NCI-H345 treated with DMSO at 0.1 percent for 48 hours (cell line): ENCODE measurements at regions not wholly inside any gene's neighbourhood (a gene's known extent, or its start where the extent isn't known, plus 50 kb on each side); places are given as distances from the start of the nearest gene placed in this dataset.

ENCODE experiments used
- DNase-seq: peaks from one replicate; lab custom pipeline; 2025; ENCODE audit not compliant: unreplicated experiment; lab: John Stamatoyannopoulos, UW

DNA sequence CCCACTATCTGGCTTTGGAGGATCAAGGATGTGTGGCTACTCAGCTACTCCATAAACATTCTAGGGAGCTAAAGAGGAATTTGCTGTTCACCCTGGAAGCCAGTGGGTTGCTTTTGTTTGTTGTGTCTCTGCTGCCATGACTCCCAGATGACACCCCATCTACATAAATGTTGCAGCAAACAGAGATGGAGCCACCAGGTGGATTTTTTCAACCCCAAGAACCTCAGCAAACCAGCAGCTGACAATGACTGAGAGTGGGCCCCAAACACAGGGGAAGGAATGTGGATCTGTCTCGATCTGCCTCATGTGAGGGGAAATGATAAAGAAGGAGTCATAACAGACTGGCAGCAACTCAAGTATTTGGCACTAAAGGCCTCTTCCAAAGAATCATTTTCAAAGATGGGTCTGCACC lies 132.7 kb upstream of the TNC start:
- no peak for DNase-seq

DNA sequence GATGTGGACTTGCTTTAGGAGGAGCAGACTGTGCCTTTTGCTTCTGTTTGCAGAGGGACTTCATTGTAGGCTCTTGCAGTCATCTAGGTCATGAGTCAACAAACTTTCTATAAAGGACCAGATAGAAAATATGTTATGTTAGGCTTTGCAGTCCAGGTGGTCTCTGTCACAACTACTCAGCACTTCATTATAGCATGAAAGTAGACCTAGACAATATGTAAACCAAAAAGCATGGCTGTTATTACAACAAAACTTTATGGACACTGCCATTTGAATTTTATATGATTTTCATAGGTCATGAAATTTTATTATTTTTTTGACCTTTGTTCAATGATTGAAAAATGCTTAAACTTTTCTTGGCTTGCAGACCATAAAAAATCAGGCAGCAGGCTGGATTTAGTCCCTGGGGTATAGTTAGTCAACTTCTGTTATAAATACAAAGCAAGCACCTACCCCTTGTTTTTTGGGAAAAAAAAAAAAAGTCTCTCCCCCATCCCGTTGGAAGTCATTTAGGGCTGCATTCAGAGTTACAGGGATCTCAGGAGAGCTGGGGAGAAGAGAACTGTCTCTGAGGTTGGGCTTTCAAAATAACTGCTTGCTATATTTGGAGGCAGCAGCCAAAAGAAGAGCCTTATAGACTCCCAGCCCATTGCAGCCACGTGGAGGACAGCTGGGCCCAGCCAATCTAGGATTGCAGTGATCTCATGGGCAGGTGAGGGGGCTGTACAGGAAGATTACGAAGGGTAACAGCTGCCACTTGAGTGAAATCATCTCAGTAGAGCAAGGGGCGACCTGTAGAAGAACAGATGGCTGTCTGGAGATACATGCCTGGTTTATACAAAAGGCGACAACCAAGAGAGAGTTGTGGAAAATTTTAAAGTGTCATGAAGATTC lies 136.6 kb upstream of the TNC start:
- DNase-seq, result peak; percentile 15

GRCh38 chr9:115261656-115262081 lies 143.7 kb upstream of the TNC start:
- no peak for DNase-seq

DNA sequence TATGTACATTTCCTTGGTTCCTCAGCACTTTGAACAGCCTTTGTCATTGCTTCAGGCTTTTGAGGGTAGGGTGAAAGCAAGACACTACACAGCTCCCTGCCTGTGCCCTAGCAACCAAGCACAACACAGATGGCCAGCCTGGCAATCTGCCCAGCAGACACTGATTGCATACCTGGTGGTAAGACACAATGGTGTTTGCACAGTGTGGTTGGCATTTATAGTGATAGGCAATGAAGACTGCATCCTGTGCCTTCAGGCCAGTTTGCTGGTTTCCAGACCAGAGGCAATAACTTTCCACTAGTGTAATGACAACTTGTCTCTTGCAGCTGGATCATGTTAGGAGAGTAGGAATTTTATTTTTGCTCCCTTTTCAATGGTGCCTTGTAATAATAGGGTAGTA lies 144.5 kb upstream of the TNC start:
- peak; percentile 95 for DNase-seq

DNA sequence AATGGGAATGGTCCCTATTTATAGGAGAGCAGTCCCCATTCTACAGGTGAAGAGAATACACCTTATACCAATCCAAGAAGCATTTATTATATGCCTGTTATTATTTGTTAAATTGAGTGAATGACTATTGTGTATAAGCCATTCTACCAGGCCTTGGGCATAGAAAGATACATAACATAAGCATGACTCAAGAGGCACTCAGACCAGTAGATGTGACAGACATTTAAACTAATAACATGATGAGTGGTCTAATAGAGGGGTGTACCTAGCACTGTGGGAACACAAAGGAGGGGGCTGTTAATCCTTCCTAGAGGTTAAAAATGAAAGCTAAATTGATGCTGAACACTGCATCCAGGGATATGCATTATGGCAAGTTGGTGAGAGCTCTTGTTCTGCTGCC lies 145.0 kb upstream of the TNC start:
- peak; percentile 65 for DNase-seq

DNA sequence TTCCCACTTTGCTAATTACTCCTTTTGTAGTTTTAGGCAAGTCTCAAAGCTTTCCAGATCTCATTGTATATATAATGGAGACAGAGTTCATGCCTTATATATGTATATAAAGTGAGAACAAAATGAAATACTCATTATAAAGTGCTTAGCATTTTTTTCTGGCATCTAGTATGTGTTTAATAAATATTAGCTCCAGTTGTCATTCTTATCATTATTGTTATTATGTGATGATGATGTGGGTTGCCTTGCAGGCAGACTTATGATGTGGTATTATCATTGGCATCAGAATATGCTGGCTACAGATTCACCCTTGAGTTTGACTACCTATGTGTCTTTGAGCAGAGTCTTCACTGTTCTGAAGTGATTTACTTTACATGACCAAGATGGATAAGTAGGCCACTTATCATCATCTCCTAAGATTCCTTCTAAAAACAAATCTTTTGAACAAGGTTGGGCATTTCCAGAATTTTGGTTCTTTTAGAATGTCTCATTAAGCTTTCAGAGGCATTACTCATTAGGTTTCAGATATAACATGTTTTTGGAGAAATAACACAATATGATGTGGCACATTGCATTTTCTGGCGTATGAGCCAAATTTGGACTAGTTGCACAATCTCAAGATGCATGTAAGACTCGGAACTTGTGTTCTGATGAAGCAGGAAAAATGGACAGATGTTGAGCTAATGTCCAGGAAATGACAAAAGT lies 145.6 kb upstream of the TNC start:
- DNase-seq, result no peak

GRCh38 chr9:115264313-115264712 lies 146.4 kb upstream of the TNC start:
- no peak for DNase-seq

DNA sequence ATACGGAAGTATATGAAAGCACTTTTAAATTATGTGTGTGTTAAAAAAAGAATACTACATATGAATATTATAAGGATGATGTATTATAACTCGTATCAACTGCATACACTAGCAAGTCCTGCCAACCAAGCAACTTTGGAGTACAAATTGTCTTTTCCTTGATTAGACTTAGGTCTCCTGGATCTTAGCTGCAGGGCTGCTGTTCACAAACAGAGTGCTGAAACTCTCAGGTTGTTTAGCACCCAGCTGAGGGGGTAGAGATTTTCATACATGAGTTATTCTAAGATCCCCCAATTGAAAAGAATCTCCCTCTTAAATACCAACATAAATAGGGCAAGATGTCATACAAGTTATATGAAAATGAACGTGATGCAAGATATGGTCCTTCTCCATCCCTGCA lies 149.8 kb upstream of the TNC start:
- DNase-seq, result no peak

- DNase-seq, result no peak
Observed at GRCh38 chr9:115275753-115276152, 157.8 kb upstream of the TNC start.

DNA sequence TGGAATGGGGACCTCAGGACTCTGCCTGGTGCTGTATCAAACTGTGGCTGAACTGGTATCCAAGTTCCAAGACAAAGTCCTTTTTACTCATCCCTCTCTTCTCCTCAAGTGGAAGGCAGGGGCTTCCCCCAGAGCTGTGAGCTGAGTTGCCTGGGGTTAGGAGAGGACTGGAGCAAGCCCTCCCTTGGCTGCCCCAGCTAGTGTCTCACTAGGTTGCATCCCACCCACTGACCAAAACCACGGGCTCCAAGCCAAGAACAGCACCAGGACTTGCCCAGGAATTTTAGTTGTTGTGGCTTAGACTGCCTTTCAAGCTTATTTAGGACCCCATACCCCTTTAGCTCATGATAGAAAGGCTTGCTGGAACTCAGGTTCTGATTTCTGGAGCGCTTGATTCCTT lies 158.7 kb upstream of the TNC start:
- DNase-seq, result no peak

DNA sequence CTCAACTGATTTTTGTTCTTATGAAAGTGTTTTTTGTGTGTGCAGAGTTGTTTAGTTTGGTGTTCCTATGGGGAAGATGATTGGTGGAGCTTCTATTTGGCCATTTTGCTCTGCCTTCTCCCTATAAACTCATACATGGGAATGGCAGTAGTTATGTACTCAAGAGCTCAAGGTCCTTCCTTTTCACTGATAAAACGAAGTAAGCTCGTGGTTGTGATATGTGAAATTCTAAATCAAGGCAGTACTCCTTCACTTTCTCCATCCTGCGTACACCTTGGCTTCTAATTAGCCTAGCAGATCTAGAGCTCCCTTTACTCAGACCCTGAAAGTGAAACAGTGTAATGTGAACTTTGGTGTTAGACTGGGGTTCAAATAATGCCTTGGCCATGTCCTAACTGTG lies 159.3 kb upstream of the TNC start:
- DNase-seq, result no peak

DNA sequence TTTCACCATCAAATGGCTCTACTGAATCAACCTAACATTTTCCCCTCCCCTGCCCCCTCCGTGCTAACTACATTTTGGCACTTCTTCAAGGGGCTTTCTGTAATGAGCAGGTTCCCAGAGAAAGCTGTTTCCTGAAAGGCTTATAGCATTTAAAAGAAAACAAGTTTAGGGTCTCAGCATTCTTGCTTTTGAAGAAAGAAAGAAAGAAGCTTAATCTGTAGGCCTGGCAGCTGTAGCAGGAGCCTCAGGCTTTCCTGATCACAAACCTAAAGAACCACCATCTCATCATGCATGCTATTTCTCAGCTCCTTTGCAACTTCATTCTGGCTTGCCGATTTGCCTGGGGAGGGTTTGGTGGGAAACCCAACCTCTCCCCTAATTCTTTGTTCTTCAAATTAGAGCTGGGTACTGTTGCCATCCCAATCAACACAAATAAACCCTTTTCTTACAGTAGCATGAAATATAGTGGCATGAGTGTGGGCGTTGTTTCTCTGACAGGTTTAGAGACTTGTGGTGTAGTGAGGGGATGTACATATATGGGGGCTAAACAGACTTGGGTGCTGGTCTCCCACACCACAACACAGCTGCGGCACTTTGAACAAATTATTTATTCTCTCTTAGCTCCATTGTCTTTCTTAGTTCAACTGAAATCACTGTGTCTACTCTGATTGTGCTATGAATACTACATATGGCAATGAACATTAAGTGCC lies 160.5 kb upstream of the TNC start:
- no peak for DNase-seq

- DNase-seq, result no peak
Observed at GRCh38 chr9:115283395-115283794, 165.4 kb upstream of the TNC start.

- DNase-seq, result no peak
Observed at GRCh38 chr9:115285836-115286235, 167.9 kb upstream of the TNC start.

DNA sequence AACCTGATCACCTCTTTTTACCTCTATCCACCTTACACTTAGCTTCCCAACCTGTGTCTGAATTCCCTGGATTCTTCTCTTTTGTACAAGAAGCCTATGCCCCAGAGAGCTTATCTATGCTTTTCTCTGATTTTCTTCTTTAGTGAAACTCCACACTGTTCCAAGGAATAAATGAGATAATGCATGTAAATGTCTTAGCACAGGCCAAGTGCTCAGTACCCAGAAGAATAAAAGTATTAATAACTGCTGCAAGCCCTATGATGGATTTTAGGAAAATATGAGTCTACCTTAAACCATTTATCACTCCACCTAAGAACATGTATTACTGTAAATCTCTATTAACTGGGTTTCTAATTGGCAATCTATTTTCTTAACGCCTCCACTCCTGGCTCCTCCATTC lies 168.5 kb upstream of the TNC start:
- DNase-seq, result no peak

DNA sequence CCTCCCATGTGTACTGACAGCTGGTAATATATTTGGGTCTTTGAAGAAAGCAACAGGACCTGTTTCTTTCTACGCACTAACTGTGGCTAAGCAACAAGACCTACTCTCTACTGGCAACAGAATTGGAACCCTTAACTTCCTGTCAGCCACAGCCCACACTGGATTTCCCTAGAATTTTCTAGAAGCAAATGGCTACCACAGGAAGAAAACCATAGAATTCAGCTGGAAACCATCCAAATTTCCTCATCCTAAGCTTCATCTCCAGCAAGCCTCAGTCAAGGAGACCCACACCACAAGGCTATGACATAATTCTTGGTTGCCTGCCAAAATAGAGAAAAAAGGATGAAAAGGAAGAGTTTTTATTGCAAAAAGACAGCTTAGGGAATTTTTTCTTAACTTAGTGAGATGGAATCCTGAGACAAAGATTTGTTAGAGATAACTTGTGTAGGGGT lies 171.8 kb upstream of the TNC start:
- no peak for DNase-seq

DNA sequence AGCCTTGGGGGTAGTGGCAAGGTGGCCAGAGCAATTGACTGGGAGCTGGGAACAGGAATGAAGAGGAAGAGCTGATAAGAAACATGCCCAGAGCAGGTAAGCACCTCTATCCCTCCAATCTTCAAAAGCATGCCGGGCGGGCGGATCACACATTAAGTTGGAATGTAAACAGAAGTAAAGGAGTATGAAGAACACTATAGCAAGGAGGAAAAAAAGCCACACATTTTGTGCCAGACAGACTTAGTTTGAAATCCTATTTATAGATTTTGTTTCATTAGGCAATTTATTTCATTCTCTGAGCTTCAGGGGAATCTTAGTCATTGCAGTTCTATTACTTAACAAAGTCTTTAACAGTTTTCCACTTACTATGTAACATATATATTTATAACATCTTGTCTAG lies 173.9 kb upstream of the TNC start:
- DNase-seq, result no peak

DNA sequence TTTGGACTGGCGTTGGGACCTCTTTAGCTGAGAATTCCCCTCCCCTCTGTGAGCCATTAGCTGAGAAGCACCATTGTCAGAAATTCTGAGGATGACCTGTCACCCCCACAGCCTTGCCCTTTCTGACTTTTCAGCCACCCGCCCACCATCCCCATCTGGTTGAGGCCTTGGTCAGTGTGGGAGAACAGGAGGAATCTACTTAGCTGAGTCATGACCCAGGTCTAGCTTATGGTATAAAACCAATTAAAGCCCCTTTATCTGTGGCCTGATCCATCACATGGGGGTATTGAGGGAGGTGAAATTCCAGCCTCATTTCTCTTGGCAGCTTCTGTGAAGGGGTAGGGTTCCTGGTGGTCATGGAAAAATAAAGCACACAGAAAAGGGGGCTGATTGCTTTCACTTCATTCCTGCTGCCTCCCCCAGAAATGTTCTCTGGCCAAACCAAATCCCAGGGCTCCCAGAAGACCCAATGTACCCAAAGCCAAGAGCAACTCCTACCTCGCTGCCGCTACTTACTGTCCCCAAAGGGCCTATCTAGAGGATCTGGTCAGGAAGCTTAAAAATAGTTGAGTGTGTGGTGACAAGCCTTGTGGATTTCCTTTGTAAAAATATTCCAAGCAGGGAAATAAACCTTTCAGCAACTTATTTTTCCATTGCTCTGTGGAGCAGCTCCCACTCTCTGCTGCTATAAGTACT lies 174.8 kb upstream of the TNC start:
- DNase-seq, result no peak

DNA sequence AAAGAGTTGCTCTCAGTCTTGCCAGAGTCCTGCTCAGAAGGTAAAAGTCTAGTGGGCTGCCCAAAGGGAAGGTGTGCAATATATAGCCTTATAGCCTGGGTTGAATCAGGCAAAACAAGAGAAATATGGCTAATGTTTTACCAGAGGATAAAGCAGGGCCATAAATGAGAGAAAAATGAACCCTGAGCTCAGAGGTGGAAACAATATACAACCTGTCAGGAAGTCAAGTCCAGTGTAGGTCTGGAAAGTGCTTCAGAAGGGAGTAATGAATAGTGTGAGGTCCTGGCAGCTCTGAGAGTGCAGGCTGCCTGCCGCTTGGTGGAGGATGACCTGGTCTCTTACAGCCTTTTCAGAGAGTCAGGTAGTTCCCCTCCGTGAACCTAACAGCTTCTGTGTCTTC lies 177.8 kb upstream of the TNC start:
- DNase-seq, result no peak

DNA sequence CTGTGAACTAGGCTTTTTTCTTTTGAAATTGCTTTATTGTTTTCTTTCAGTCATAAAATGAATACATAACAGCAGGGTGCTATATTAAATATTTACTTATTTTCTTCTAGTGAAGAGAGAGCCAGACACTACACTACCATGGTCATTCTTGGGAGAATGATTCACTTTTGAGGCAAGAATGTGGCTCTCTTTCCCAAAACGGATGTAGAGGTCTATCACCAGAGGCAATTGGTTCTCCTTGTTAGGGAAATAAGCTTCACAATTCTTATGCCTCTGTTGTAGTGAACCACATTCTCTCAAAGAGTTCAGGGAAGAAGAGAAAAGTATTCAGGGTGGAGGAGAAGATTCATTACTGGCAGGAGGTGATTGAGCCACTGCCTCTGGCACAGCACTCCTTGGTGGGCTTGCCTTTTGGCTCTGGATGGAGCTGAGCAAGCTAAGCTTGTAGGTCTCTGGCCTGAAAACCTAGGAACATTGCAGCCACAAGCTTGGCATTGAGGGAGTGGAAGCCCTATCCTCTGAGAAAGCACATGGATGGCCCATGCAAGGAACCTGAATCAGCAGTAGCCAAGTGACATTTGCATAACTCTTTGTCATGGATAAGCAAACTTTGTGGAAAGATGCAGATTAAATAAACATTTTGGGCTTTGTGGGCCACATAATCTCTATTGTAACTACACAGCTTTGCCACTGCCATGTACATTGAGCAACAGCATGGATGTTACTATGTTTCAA lies 179.0 kb upstream of the TNC start:
- no peak for DNase-seq
